HepG2 (cell line): ENCODE measurements at regions not wholly inside any gene's neighbourhood (a gene's known extent, or its start where the extent isn't known, plus 50 kb on each side); places are given as distances from the start of the nearest gene placed in this dataset.

Source experiments
- ATAC-seq: fragments of 200-7000 bp; cut with Tn5 transposase; 3 replicates; pipeline ENCODE4 v1.9.1; 2020; ENCODE audit warnings: mild to moderate bottlenecking, moderate library complexity
- BruUV-seq: library from RNA; stranded (reverse); fragments of 400-500 nt; replicated peaks from 2 replicates; lab custom pipeline; 2021; lab: Mats Ljungman, UMichigan
- CTCF ChIA-PET: fragments of 300-600 bp; formaldehyde crosslinking; extraction: SDS; loops from one replicate; lab custom pipeline; 2021; ENCODE audit warnings: low total read pairs, inconsistent platforms, low intra/inter-chr PET ratio; lab: Yijun Ruan, JAX
- POLR2A ChIA-PET: fragments of 350-600 bp; sonication (Branson Sonifier 250); formaldehyde crosslinking; loops from one replicate; lab custom pipeline; 2020; ENCODE audit warnings: antibody characterized with exemption, inconsistent platforms; lab: Yijun Ruan, JAX
- DNase-seq: peaks from one replicate; pipeline ENCODE4 v3.0.0-alpha.2; 2015; ENCODE audit warnings: low spot score
- FAIRE-seq: peaks from 3 replicates; lab custom pipeline; 2011; peaks lifted over from hg19 to GRCh38; lab: Jason Lieb, UNC
- H2AFZ ChIP-seq: one replicate; pipeline ENCODE4 v1.6.1; 2011; ENCODE audit warnings: low read length, inconsistent platforms
- H3K27ac ChIP-seq: fragments of 300-600 bp; 3 replicates; pipeline ENCODE4 v1.8.0; 2011; ENCODE audit warnings: mixed run types, mild to moderate bottlenecking, mixed read lengths, low read length, inconsistent platforms; ENCODE audit not compliant: insufficient read depth; ENCODE audit errors: extremely low read length
- H3K27me3 ChIP-seq, 2 experiments: fragments of 200-600 bp in 1 of 2; 2 replicates in 1 of 2; 3 replicates in 1 of 2; pipeline versions ENCODE4 v1.6.0 to v1.8.0; 2011; ENCODE audit warnings: low read length in 2 of 2, mild to moderate bottlenecking in 2 of 2, moderate library complexity in 2 of 2, inconsistent platforms in 1 of 2; ENCODE audit not compliant: insufficient read depth in 2 of 2, control insufficient read depth in 1 of 2
- H3K36me3 ChIP-seq, 2 experiments: fragments of 200-600 bp in 1 of 2; replicated peaks in 1 of 2; 2 replicates in 1 of 2; 3 replicates in 1 of 2; pipeline versions ENCODE4 v1.5.1 to v1.8.0; 2011; ENCODE audit warnings: low read length in 2 of 2, inconsistent platforms in 1 of 2; ENCODE audit not compliant: insufficient read depth in 2 of 2, control insufficient read depth in 1 of 2
- H3K4me1 ChIP-seq: 2 replicates; pipeline ENCODE4 v1.5.1; 2012; ENCODE audit warnings: low read length, inconsistent platforms; ENCODE audit not compliant: insufficient read depth
- H3K4me2 ChIP-seq: 2 replicates; pipeline ENCODE4 v1.6.0; 2011; ENCODE audit warnings: low read depth, low read length, inconsistent platforms
- H3K4me3 ChIP-seq, 3 experiments: fragments of 200-600 bp in 1 of 3; sonication (generic), shearing (Covaris generic) in 1 of 3; replicated peaks in 1 of 3; 2 replicates each; pipeline ENCODE4 v1.5.1; 2011 to 2016; ENCODE audit warnings: low read length in 3 of 3, inconsistent platforms in 2 of 3, low read depth in 2 of 3, mild to moderate bottlenecking in 2 of 3, control low read depth in 1 of 3, mixed read lengths in 1 of 3; ENCODE audit not compliant: insufficient read depth in 1 of 3
- H3K79me2 ChIP-seq: one replicate; pipeline ENCODE4 v1.6.1; 2011; ENCODE audit warnings: low read length, inconsistent platforms; ENCODE audit not compliant: insufficient read depth
- H3K9ac ChIP-seq: 2 replicates; pipeline ENCODE4 v1.6.0; 2011; ENCODE audit warnings: mild to moderate bottlenecking, low read depth, low read length, inconsistent platforms; ENCODE audit not compliant: insufficient read depth
- H3K9me3 ChIP-seq: 2 replicates; pipeline ENCODE4 v1.5.1; 2012; ENCODE audit warnings: mild to moderate bottlenecking, low read length
- H4K20me1 ChIP-seq: 2 replicates; pipeline ENCODE4 v1.6.0; 2011; ENCODE audit warnings: inconsistent platforms, mild to moderate bottlenecking, low read length, moderate library complexity; ENCODE audit not compliant: insufficient read depth
- ATAD3A ChIP-seq: sonication (generic); formaldehyde crosslinking; IDR thresholded peaks from 2 replicates; pipeline ENCODE4 v1.4.0; 2020; ENCODE audit warnings: missing genetic modification reagents
- CREB1 ChIP-seq, 2 experiments: fragments of 450-650 bp in 1 of 2; IDR thresholded peaks; 2 replicates each; pipeline ENCODE4 v1.6.1; 2016 to 2017; ENCODE audit warnings: control low read depth in 1 of 2, mild to moderate bottlenecking in 1 of 2, missing compliant biosample characterization in 1 of 2, missing genetic modification characterization in 1 of 2
- E2F2 ChIP-seq: sonication (generic); formaldehyde crosslinking; IDR thresholded peaks from 2 replicates; pipeline ENCODE4 v1.4.0; 2020; ENCODE audit warnings: missing genetic modification reagents, borderline replicate concordance
- HOXA5 ChIP-seq: sonication (generic); formaldehyde crosslinking; IDR thresholded peaks from 2 replicates; pipeline ENCODE4 v1.4.0; 2020; ENCODE audit warnings: missing genetic modification reagents
- MTF1 ChIP-seq: sonication (generic); formaldehyde crosslinking; IDR thresholded peaks from 2 replicates; pipeline ENCODE4 v1.5.0; 2020; ENCODE audit warnings: missing genetic modification reagents
- RCOR2 ChIP-seq: IDR thresholded peaks from 2 replicates; pipeline ENCODE4 v1.6.1; 2016; ENCODE audit warnings: missing biosample characterization, missing genetic modification reagents
- ZNF609 ChIP-seq: sonication (generic); formaldehyde crosslinking; IDR thresholded peaks from 2 replicates; pipeline ENCODE4 v1.4.0; 2020; ENCODE audit warnings: mild to moderate bottlenecking, missing genetic modification reagents, borderline replicate concordance
- ZSCAN31 ChIP-seq: sonication (generic); formaldehyde crosslinking; IDR thresholded peaks from 2 replicates; pipeline ENCODE4 v1.5.0; 2020; ENCODE audit warnings: low read depth, mild to moderate bottlenecking, missing genetic modification reagents
- WGBS: methylation state at CpG from one replicate; pipeline ENCODE4 v1.1.6; 2017; ENCODE audit warnings: low lambda C conversion rate; 5-methylcytosine and 5-hydroxymethylcytosine counted together
- in situ Hi-C: cut with HindIII; loops from 2 replicates; pipeline ENCODE4 v1.10.0; 2017; ENCODE audit warnings: low pct_unique_long_range_greater_than_20kb; ENCODE audit not compliant: extremely low pct_ligation_motif_present
- intact Hi-C: fragments of 100-400 bp; cut with micrococcal nuclease; formaldehyde crosslinking; loops from one replicate; pipeline ENCODE4 v1.10.0; 2022; ENCODE audit not compliant: unreplicated experiment

- TF ChIP-seq ZNF609 (CRISPR knock-in tag) (no peak), HOXA5 (CRISPR knock-in tag) (no peak), RCOR2 (CRISPR knock-in tag) (no peak), ZSCAN31 (CRISPR knock-in tag) (no peak)
- TF ChIP-seq, all 625 proteins: peak for 0
Measured at GRCh38 chr10:108691126-108691525, 1232.2 kb downstream of the XPNPEP1 start (continued).

- Histone ChIP-seq H3K9ac (no peak overlapping the region), H3K79me2 (no peaks in the 10 kb centered on the region), H3K27ac (no peak overlapping the region), H3K4me3 (no peak overlapping the region), H3K4me1 (no peaks in the 10 kb centered on the region), H3K27me3 (no peaks in the 10 kb centered on the region), H2AFZ (no peak overlapping the region), H4K20me1 (no peaks in the 10 kb centered on the region), H3K36me3 (no peaks in the 10 kb centered on the region), H3K9me3 (peaks cover 96% of the 10 kb centered on the region), H3K4me2 (no peak overlapping the region)
- in situ Hi-C loops = no loop called here
- POLR2A ChIA-PET = no interaction called here
- intact Hi-C loops = no loop called here
- WGBS = 63% methylated on average over 6 of the region's 6 CpGs
- FAIRE-seq (no peak), ATAC-seq (no peak), DNase-seq (no peak)
- BruUV-seq = no TSS peak
- no peak for TF ChIP-seq MTF1 (CRISPR knock-in tag)
- TF ChIP-seq CREB1 (IDR thresholded peaks at IDR 0.05) = peak; percentile 85
- no peak for TF ChIP-seq CREB1 (CRISPR knock-in tag; IDR thresholded peaks at IDR 0.05)
- no peak for TF ChIP-seq ATAD3A (CRISPR knock-in tag)
- no peak for TF ChIP-seq E2F2 (CRISPR knock-in tag)
- CTCF ChIA-PET = no interaction called here
Measured at GRCh38 chr10:108690530-108690929, 1232.8 kb downstream of the XPNPEP1 start.
